ENCODE measurements at regions not wholly inside any gene's neighbourhood (a gene's known extent, or its start where the extent isn't known, plus 50 kb on each side); places are given as distances from the start of the nearest gene placed in this dataset.

DNA sequence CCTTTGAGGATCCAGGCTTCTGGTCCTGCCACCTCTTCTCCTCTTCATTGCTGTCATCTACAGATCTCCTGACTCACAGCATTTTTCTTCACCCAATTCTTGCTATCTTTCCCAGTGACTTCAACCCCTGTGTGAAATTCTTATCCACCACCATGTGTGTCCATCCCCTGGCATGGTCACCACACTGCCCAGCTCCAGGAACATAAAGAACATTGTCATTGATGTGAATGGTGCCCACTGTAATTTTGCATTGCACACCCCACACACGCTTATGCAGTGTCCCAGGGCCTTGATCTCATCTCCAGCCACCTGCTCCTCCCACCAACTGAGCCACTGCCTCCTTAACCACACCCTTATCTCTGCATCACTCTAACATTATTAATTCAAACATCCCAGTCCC lies 85.3 kb downstream of the C1D start:
- H3K9me3 Mint-ChIP-seq: no peaks in the 10 kb centered on the region
- H3K27me3 Mint-ChIP-seq: peaks cover 8% of the 10 kb centered on the region
- H3K27ac Mint-ChIP-seq: no peak overlapping the region
- H3K4me3 Mint-ChIP-seq: no peak overlapping the region
- ATAC-seq (no peak), DNase-seq (no peak)
- H3K4me1 Mint-ChIP-seq: no peaks in the 10 kb centered on the region
- H3K36me3 Mint-ChIP-seq (ENCODE audit: low read depth): no peaks in the 10 kb centered on the region

GRCh38 chr2:67982956-67983355 lies 79.8 kb downstream of the C1D start:
- Mint-ChIP-seq H3K36me3 (ENCODE audit: low read depth) (no peaks in the 10 kb centered on the region), H3K27ac (no peak overlapping the region), H3K4me1 (no peaks in the 10 kb centered on the region), H3K9me3 (no peaks in the 10 kb centered on the region), H3K4me3 (no peak overlapping the region), H3K27me3 (peaks cover 18% of the 10 kb centered on the region)
- DNase-seq: no peak
- no peak for ATAC-seq

GRCh38 chr2:67984600-67984999 lies 78.2 kb downstream of the C1D start:
- peaks cover 18% of the 10 kb centered on the region for H3K27me3 Mint-ChIP-seq
- ATAC-seq (no peak), DNase-seq (no peak)
- no peaks in the 10 kb centered on the region for H3K4me1 Mint-ChIP-seq
- no peak overlapping the region for H3K4me3 Mint-ChIP-seq
- no peak overlapping the region for H3K27ac Mint-ChIP-seq
- no peaks in the 10 kb centered on the region for H3K36me3 Mint-ChIP-seq (ENCODE audit: low read depth)
- H3K9me3 Mint-ChIP-seq: no peaks in the 10 kb centered on the region

DNA sequence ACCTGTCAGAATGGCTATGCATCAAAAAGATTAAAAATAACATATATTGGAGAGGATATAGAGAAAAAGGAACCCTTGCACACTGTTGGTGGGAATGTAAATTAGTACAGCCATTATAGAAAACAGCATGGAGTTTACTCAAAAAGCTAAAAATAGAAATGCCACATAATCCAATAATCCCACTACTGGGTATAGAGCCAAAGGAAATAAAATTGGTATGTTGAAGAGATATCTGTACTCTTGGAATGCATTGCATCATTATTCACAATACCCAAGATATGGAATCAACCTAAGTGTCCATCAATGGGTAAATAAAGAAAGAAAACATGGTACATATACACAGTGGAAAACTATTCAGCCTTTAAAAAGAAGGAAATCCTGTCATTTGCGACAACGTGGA lies 77.2 kb downstream of the C1D start:
- no peaks in the 10 kb centered on the region for H3K4me1 Mint-ChIP-seq
- no peak overlapping the region for H3K27ac Mint-ChIP-seq
- ATAC-seq (no peak), DNase-seq (no peak)
- no peaks in the 10 kb centered on the region for H3K9me3 Mint-ChIP-seq
- no peak overlapping the region for H3K4me3 Mint-ChIP-seq
- H3K36me3 Mint-ChIP-seq (ENCODE audit: low read depth): no peaks in the 10 kb centered on the region
- H3K27me3 Mint-ChIP-seq: peaks cover 18% of the 10 kb centered on the region

DNA sequence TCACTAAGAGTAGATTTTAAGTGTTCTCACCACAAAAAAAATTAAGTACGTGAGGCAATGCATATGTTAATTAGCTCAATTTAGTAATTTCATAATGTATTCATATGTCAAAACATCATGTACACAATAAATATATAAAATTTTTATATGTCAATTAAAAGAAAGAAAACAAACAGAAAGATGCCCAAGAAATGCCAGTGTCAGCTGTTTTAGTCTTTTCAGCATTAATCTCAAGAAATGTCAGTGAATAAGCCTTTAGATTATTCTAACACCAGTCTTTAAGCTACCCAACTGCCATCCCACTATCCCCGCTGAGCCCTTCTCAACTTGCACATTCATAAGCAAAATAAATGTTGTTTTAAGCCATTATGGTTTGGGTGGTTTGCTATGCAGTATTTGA lies 76.5 kb downstream of the C1D start:
- Mint-ChIP-seq H3K27ac (no peak overlapping the region), H3K4me3 (no peak overlapping the region), H3K4me1 (no peaks in the 10 kb centered on the region), H3K36me3 (ENCODE audit: low read depth) (no peaks in the 10 kb centered on the region), H3K27me3 (peaks cover 18% of the 10 kb centered on the region), H3K9me3 (no peaks in the 10 kb centered on the region)
- ATAC-seq (no peak), DNase-seq (no peak)

All from activated naive CD8-positive, alpha-beta T cell treated with anti-CD3 and anti-CD28 coated beads, Interleukin-2, amount 50 U/mL, for 24 hours (primary cell).